Fibroblast of skin of right quadriceps (primary cell): ENCODE measurements at regions not wholly inside any gene's neighbourhood (a gene's known extent, or its start where the extent isn't known, plus 50 kb on each side); places are given as distances from the start of the nearest gene placed in this dataset.
A peak's percentile ranks its signal among the peaks of the same experiment; 100 is the strongest.

Experiments
- DNase-seq: peaks from one replicate; pipeline ENCODE4 v3.0.0-alpha.2; 2013

GRCh38 chr2:144333143-144333555 is 186.8 kb downstream of the ZEB2 start:
- DNase-seq, result no peak

- DNase-seq, result peak; percentile 89
These were observed 187.4 kb downstream of the ZEB2 start for GRCh38 chr2:144332356-144333142.

- no peak for DNase-seq
These were observed 188.1 kb downstream of the ZEB2 start for GRCh38 chr2:144331674-144332355.

GRCh38 chr2:144330951-144331673 is 188.8 kb downstream of the ZEB2 start:
- DNase-seq, result peak; percentile 13

- no peak for DNase-seq
These were observed 190.4 kb downstream of the ZEB2 start for GRCh38 chr2:144329472-144329871.

GRCh38 chr2:144328938-144329337 is 191.0 kb downstream of the ZEB2 start:
- DNase-seq, result no peak

GRCh38 chr2:144326825-144327224 is 193.1 kb downstream of the ZEB2 start:
- DNase-seq, result no peak

GRCh38 chr2:144325086-144325485 is 194.8 kb downstream of the ZEB2 start:
- DNase-seq, result peak; percentile 15

GRCh38 chr2:144324446-144325045 is 195.4 kb downstream of the ZEB2 start:
- no peak for DNase-seq

- DNase-seq, result no peak
These were observed 196.0 kb downstream of the ZEB2 start for GRCh38 chr2:144323946-144324345.

- peak; percentile 48 for DNase-seq
These were observed 197.5 kb downstream of the ZEB2 start for GRCh38 chr2:144322379-144322778.

- DNase-seq, result peak; percentile 30
These were observed 199.4 kb downstream of the ZEB2 start for GRCh38 chr2:144320491-144320890.

- no peak for DNase-seq
These were observed 202.7 kb downstream of the ZEB2 start for GRCh38 chr2:144317071-144317738.

- DNase-seq, result no peak
These were observed 208.9 kb downstream of the ZEB2 start for GRCh38 chr2:144310889-144311608.

- no peak for DNase-seq
These were observed 209.4 kb downstream of the ZEB2 start for GRCh38 chr2:144310484-144310883.

- no peak for DNase-seq
These were observed 212.2 kb downstream of the ZEB2 start for GRCh38 chr2:144307711-144308110.

- no peak for DNase-seq
These were observed 215.7 kb downstream of the ZEB2 start for GRCh38 chr2:144304202-144304601.

GRCh38 chr2:144300632-144301031 is 219.3 kb downstream of the ZEB2 start:
- DNase-seq, result no peak

GRCh38 chr2:144290276-144290675 is 229.6 kb downstream of the ZEB2 start:
- no peak for DNase-seq

- DNase-seq, result peak; percentile 25
These were observed 231.5 kb downstream of the ZEB2 start for GRCh38 chr2:144288438-144288837.

GRCh38 chr2:144285324-144285723 is 234.6 kb downstream of the ZEB2 start:
- DNase-seq, result no peak

GRCh38 chr2:144281476-144281875 is 238.4 kb downstream of the ZEB2 start:
- no peak for DNase-seq
